ENCODE measurements at regions not wholly inside any gene's neighbourhood (a gene's known extent, or its start where the extent isn't known, plus 50 kb on each side); places are given as distances from the start of the nearest gene placed in this dataset.

DNA sequence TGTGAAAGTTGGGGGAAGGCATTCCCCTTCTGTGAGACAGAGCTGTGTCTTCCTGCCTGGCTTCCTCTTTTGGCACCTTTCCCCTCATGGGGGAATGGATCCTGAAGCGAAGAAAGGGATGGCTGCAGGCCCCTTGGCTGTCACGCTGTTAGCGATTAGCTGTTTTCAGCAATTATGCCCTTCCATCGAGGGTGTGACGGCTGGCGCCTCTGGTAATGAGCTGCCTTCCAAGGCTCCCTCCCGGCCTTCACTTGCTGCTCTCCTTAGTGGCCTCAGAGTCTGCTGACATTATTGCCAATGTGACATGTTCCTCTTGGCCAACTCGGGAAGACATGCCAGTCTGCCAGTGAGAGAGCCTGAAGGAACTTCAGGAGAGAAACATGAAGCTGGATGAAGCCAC lies 162.1 kb downstream of the ZIC5 start:
- Histone ChIP-seq H3K27me3 (ENCODE audit: control insufficient read depth, insufficient read depth, low read length) (no peaks in the 10 kb centered on the region), H3K4me3 (ENCODE audit: low read length) (no peak overlapping the region), H3K9me3 (ENCODE audit: control insufficient read depth, low read length) (no peaks in the 10 kb centered on the region), H3K36me3 (ENCODE audit: control insufficient read depth, insufficient read depth, low read length) (no peaks in the 10 kb centered on the region), H3K9ac (ENCODE audit: low read length) (no peak overlapping the region), H3K4me1 (ENCODE audit: control insufficient read depth, insufficient read depth, low read length) (no peaks in the 10 kb centered on the region)

DNA sequence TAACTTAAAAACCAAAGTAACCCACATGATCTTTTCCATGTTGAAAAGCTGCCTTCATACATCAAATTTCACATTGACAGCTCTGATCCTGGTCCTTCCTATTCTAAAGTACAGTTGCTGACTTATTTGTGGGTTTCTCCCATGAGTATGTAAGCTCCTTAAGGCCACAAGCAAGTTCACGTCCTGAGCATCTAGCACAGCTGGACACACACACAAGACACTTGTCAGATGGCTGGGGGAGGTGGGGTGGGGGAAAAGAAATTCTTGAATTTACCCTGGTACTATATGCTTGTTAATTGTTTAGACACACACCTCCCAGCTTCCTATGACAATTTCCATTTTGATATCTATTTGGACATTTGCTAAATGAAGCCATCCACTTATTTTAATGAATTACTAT lies 162.8 kb downstream of the ZIC5 start:
- Histone ChIP-seq H3K9me3 (ENCODE audit: control insufficient read depth, low read length) (no peaks in the 10 kb centered on the region), H3K4me1 (ENCODE audit: control insufficient read depth, insufficient read depth, low read length) (no peaks in the 10 kb centered on the region), H3K27me3 (ENCODE audit: control insufficient read depth, insufficient read depth, low read length) (no peaks in the 10 kb centered on the region), H3K9ac (ENCODE audit: low read length) (no peak overlapping the region), H3K36me3 (ENCODE audit: control insufficient read depth, insufficient read depth, low read length) (no peaks in the 10 kb centered on the region), H3K4me3 (ENCODE audit: low read length) (no peak overlapping the region)

DNA sequence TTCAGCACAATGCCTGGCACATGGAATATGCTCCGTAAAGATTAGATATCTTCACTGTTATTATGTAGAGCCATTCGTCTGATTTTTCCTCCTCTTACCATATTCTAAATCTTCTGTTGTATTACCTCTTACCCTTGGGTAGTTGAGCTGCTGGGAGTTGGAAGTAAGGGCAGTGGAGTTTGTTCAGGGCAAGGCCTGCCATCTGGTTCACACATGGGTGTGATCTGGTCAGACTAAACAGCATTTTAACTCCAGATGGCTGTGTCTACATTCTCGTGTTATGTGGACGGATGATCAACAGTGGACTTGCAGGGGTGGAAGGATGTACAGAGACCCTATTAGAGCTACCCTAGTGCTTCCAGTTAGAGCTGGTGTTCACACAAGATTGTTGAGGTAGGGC lies 164.9 kb downstream of the ZIC5 start:
- Histone ChIP-seq H3K27me3 (ENCODE audit: control insufficient read depth, insufficient read depth, low read length) (no peaks in the 10 kb centered on the region), H3K9ac (ENCODE audit: low read length) (no peak overlapping the region), H3K4me3 (ENCODE audit: low read length) (no peak overlapping the region), H3K9me3 (ENCODE audit: control insufficient read depth, low read length) (no peaks in the 10 kb centered on the region), H3K4me1 (ENCODE audit: control insufficient read depth, insufficient read depth, low read length) (no peaks in the 10 kb centered on the region), H3K36me3 (ENCODE audit: control insufficient read depth, insufficient read depth, low read length) (no peaks in the 10 kb centered on the region)

DNA sequence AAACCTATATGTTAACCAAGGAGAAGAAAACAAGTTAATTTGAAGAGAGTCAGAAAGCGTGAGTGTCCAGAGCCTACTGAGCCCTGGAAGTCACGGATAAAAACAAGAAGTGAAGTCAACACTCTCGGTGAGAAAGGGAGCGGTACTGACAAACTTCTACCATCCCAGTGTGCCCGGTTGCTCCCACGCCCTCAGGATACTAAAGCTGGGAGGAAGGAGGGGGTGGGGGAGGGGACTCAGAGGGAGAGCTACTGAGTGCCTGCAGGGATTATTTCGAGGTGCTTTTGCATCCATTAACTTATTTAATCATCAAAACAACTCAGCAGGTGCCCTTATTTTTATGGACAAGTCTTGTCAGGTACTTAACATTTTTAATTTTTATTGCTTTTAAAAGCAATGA lies 166.2 kb downstream of the ZIC5 start:
- Histone ChIP-seq H3K27me3 (ENCODE audit: control insufficient read depth, insufficient read depth, low read length) (no peaks in the 10 kb centered on the region), H3K9ac (ENCODE audit: low read length) (no peak overlapping the region), H3K4me1 (ENCODE audit: control insufficient read depth, insufficient read depth, low read length) (no peaks in the 10 kb centered on the region), H3K36me3 (ENCODE audit: control insufficient read depth, insufficient read depth, low read length) (no peaks in the 10 kb centered on the region), H3K9me3 (ENCODE audit: control insufficient read depth, low read length) (no peaks in the 10 kb centered on the region), H3K4me3 (ENCODE audit: low read length) (no peak overlapping the region)

DNA sequence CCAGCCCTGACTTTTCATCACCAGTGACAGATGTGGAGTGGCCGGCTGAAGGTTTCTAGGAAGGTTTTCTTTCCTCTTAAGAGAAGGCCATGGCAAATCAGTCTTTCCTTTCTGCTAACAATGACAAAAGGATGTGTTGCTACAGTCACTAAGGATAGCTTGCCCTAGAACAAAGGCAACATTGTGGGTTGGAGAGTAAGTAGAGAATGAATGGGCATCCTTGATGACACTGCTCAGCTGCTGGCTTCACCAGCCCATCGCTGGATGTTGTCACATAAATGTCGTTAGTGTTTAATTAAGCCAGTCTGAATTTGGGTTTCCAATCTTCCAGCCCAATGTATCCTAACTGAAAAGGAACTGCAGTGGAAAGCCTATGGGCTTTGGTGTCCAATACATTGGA lies 168.4 kb downstream of the ZIC5 start:
- Histone ChIP-seq H3K9ac (ENCODE audit: low read length) (no peak overlapping the region), H3K27me3 (ENCODE audit: control insufficient read depth, insufficient read depth, low read length) (no peaks in the 10 kb centered on the region), H3K4me3 (ENCODE audit: low read length) (no peak overlapping the region), H3K9me3 (ENCODE audit: control insufficient read depth, low read length) (no peaks in the 10 kb centered on the region), H3K4me1 (ENCODE audit: control insufficient read depth, insufficient read depth, low read length) (no peaks in the 10 kb centered on the region), H3K36me3 (ENCODE audit: control insufficient read depth, insufficient read depth, low read length) (no peaks in the 10 kb centered on the region)

DNA sequence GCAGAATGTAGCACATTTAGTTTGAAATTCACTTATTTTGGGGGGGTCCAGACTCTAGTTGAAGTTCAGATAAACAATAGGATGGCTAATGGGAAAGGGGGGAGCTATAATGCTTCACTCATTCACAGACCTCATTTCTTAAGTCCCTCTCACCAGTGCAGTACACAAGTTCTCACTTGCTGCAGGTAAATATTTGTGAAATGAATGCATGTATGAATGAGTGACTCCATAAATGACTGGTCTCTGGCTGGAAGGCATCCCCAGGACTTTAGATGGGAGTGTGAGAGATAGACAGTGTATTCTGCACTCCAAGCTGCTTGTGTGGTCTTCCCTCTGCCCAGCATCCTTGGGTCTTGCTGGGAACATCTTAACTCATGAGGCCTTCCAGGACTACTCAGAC lies 169.2 kb downstream of the ZIC5 start:
- Histone ChIP-seq H3K36me3 (ENCODE audit: control insufficient read depth, insufficient read depth, low read length) (no peaks in the 10 kb centered on the region), H3K9ac (ENCODE audit: low read length) (no peak overlapping the region), H3K4me3 (ENCODE audit: low read length) (no peak overlapping the region), H3K9me3 (ENCODE audit: control insufficient read depth, low read length) (no peaks in the 10 kb centered on the region), H3K27me3 (ENCODE audit: control insufficient read depth, insufficient read depth, low read length) (no peaks in the 10 kb centered on the region), H3K4me1 (ENCODE audit: control insufficient read depth, insufficient read depth, low read length) (no peaks in the 10 kb centered on the region)

DNA sequence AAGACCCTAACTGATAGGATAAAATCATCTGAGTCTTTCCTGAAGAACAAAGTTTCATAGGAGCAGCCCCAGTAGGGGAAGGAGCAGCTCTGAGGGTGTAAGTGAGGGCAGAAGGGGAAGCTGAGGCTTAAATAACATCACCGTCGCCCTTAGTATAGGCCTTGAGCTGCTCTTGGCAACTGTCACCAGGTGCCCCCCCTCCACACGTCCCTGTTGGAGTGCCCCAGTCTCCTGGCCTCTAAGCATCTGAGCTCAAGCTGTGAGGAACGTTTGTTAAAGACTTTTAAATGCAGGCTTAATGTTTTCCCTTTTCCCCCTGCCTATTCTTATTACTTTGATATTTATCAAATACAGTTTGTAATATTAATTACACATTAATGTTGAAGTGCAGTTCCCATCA lies 170.6 kb downstream of the ZIC5 start:
- Histone ChIP-seq H3K36me3 (ENCODE audit: control insufficient read depth, insufficient read depth, low read length) (no peaks in the 10 kb centered on the region), H3K9me3 (ENCODE audit: control insufficient read depth, low read length) (no peaks in the 10 kb centered on the region), H3K9ac (ENCODE audit: low read length) (no peak overlapping the region), H3K4me3 (ENCODE audit: low read length) (no peak overlapping the region), H3K27me3 (ENCODE audit: control insufficient read depth, insufficient read depth, low read length) (no peaks in the 10 kb centered on the region), H3K4me1 (ENCODE audit: control insufficient read depth, insufficient read depth, low read length) (no peaks in the 10 kb centered on the region)

DNA sequence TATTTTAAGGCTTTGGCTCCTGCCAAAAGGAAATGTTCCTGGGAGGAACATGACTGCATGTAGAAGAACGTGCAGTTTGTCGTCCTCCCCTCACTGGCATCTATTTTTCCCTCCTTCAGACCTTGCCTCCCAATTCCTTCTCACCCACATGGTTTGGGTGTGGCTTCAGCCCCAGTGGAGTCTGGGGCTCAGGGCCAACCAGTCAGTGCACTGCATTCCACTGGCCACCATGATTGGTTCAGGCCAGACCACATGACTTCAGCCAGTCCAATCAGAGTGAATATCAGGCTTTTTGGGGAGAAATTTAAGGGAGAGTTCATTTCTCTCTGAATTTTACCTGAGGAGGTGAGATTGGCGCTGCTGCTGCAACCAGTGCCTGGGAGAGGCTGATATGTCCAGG lies 171.6 kb downstream of the ZIC5 start:
- no peaks in the 10 kb centered on the region for H3K9me3 ChIP-seq (ENCODE audit: control insufficient read depth, low read length)
- no peaks in the 10 kb centered on the region for H3K27me3 ChIP-seq (ENCODE audit: control insufficient read depth, insufficient read depth, low read length)
- H3K36me3 ChIP-seq (ENCODE audit: control insufficient read depth, insufficient read depth, low read length) = no peaks in the 10 kb centered on the region
- no peak overlapping the region for H3K4me3 ChIP-seq (ENCODE audit: low read length)
- no peaks in the 10 kb centered on the region for H3K4me1 ChIP-seq (ENCODE audit: control insufficient read depth, insufficient read depth, low read length)
- H3K9ac ChIP-seq (ENCODE audit: low read length) = no peak overlapping the region

DNA sequence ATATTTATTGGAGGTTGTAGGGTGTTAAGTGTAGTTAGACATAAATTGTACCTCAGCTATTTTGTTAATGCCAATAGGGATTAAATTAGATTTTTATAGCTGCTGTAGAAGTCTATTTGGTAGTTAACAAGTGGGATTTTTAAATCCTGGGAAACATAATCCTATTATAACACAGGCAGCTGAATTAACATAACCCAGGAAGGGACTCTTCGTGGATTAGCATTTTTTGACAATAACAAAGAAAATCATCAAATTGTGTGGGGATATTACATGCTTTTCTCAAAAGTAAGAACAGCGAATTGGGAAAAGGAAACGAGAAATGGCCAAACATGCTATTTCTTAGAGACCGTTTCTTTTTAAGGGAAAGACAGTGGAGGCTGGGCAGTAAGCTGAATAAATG lies 172.8 kb downstream of the ZIC5 start:
- Histone ChIP-seq H3K9ac (ENCODE audit: low read length) (no peak overlapping the region), H3K36me3 (ENCODE audit: control insufficient read depth, insufficient read depth, low read length) (no peaks in the 10 kb centered on the region), H3K4me1 (ENCODE audit: control insufficient read depth, insufficient read depth, low read length) (no peaks in the 10 kb centered on the region), H3K27me3 (ENCODE audit: control insufficient read depth, insufficient read depth, low read length) (no peaks in the 10 kb centered on the region), H3K9me3 (ENCODE audit: control insufficient read depth, low read length) (no peaks in the 10 kb centered on the region), H3K4me3 (ENCODE audit: low read length) (no peak overlapping the region)

DNA sequence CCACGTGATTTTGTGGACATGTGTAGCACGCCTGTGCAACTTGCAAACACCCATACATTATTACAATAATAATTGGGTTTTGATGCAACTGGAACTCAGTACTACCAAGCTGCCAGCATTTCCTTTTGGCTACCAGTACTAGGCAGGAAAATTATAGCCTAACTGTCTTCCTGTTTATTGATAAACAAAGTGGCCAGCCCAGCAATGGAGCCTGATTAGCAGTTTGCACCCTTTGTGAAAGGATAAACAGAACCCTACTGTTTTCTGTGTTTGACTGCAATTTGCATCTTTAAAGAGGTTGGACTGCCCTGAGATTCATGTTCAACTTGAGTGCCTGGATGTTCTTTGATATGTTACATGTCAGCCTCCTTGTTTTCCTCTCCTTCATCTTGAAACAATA lies 173.9 kb downstream of the ZIC5 start:
- no peaks in the 10 kb centered on the region for H3K4me1 ChIP-seq (ENCODE audit: control insufficient read depth, insufficient read depth, low read length)
- H3K36me3 ChIP-seq (ENCODE audit: control insufficient read depth, insufficient read depth, low read length) = no peaks in the 10 kb centered on the region
- no peak overlapping the region for H3K9ac ChIP-seq (ENCODE audit: low read length)
- no peak overlapping the region for H3K4me3 ChIP-seq (ENCODE audit: low read length)
- H3K27me3 ChIP-seq (ENCODE audit: control insufficient read depth, insufficient read depth, low read length) = no peaks in the 10 kb centered on the region
- no peaks in the 10 kb centered on the region for H3K9me3 ChIP-seq (ENCODE audit: control insufficient read depth, low read length)

DNA sequence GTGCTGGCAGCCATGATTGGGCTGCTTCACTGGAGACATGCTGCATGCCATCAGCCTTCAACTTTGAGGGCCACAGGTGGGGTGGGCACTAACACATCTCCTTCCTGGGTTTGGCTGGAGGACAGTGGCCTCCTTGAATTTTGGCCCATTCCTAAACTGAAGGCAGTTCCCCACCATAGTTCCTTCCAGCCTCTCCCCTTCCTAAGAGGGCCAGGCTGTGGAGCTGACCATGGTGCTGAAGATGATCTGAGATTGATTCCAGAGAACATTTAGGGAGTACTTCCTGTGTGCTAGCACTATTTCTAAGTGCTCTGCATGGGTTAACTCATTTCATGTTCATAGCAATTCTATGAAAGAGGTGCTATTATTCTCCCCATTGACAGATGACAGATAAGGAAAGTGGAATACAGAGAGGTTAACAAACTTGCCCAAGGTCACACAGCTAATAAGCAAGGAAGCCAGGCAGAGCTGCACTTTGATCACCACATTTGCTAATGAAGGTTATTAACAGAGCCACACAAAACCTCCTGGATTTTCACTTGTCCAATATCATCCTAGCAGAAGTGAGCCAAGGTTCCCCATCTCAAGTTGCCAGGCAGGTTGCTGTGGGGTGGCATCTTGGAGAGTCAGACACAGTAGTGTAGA lies 175.3 kb downstream of the ZIC5 start:
- no peaks in the 10 kb centered on the region for H3K9me3 ChIP-seq (ENCODE audit: control insufficient read depth, low read length)
- no peak overlapping the region for H3K9ac ChIP-seq (ENCODE audit: low read length)
- no peaks in the 10 kb centered on the region for H3K27me3 ChIP-seq (ENCODE audit: control insufficient read depth, insufficient read depth, low read length)
- no peaks in the 10 kb centered on the region for H3K4me1 ChIP-seq (ENCODE audit: control insufficient read depth, insufficient read depth, low read length)
- H3K36me3 ChIP-seq (ENCODE audit: control insufficient read depth, insufficient read depth, low read length) = no peaks in the 10 kb centered on the region
- no peak overlapping the region for H3K4me3 ChIP-seq (ENCODE audit: low read length)

DNA sequence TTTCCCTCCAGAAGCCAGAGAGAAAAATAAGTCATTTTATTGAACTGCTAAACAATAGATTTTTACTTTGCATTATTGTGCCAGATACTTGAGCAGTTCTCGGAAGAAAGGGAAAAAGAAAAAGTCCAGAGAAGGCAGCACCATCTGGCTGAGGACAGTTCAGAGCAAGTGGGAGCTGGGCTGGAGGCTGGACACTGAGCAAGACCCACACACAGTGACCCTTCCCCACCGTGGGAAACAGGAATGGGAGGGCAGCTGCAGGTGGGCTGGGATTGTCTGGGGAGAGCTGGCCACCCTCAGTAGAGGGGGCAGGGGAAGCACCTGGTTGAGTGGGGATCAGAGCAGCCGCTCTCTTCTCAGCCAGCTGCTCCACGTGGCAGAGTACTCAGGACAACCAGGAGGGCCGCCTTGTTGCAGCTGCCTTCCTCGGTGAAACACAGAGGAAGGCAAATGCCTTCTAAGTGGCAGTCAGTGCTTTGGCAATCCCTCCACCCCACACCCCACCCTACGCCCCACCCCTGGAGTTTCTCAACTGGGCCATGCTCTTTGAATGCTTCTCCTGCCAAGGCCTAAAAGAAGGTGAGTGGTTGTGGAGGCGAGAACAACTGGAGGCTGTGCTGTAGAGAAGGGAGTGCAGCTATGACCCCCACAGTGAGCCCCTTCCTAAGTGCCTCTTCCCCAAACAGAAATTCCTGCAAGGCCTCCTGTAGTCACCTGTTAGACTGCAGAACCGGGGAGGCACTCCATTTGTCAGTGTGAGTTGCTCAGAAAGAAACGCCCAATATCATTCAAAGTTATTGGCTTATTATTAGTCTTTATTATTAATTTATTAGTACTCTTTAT lies 179.3 kb downstream of the ZIC5 start:
- Histone ChIP-seq H3K27me3 (ENCODE audit: control insufficient read depth, insufficient read depth, low read length) (no peaks in the 10 kb centered on the region), H3K9me3 (ENCODE audit: control insufficient read depth, low read length) (no peaks in the 10 kb centered on the region), H3K9ac (ENCODE audit: low read length) (no peak overlapping the region), H3K4me1 (ENCODE audit: control insufficient read depth, insufficient read depth, low read length) (no peaks in the 10 kb centered on the region), H3K4me3 (ENCODE audit: low read length) (no peak overlapping the region), H3K36me3 (ENCODE audit: control insufficient read depth, insufficient read depth, low read length) (no peaks in the 10 kb centered on the region)

Data from mucosa of stomach (tissue), 1 donor.